MG63 (cell line): ENCODE measurements at regions not wholly inside any gene's neighbourhood (a gene's known extent, or its start where the extent isn't known, plus 50 kb on each side); places are given as distances from the start of the nearest gene placed in this dataset.
A peak's percentile ranks its signal among the peaks of the same experiment; 100 is the strongest.

Source experiments
- DNase-seq: peaks from one replicate; pipeline ENCODE4 v3.0.0-alpha.2; 2020
- H3K27me3 ChIP-seq: fragments of 250-450 bp; sonication (Bioruptor Pico); 2 replicates; pipeline ENCODE4 v1.5.1; 2020; ENCODE audit warnings: mild to moderate bottlenecking, moderate library complexity
- H3K36me3 ChIP-seq: fragments of 250-450 bp; sonication (Bioruptor Pico); 2 replicates; pipeline ENCODE4 v1.5.1; 2020; ENCODE audit warnings: mild to moderate bottlenecking, moderate library complexity
- H3K4me3 ChIP-seq: fragments of 250-450 bp; sonication (Bioruptor Pico); 2 replicates; pipeline ENCODE4 v1.5.1; 2020; ENCODE audit warnings: mild to moderate bottlenecking, moderate library complexity
- H3K9me3 ChIP-seq: fragments of 250-450 bp; sonication (Bioruptor Pico); 2 replicates; pipeline ENCODE4 v1.5.1; 2020; ENCODE audit warnings: mild to moderate bottlenecking, moderate library complexity

DNA sequence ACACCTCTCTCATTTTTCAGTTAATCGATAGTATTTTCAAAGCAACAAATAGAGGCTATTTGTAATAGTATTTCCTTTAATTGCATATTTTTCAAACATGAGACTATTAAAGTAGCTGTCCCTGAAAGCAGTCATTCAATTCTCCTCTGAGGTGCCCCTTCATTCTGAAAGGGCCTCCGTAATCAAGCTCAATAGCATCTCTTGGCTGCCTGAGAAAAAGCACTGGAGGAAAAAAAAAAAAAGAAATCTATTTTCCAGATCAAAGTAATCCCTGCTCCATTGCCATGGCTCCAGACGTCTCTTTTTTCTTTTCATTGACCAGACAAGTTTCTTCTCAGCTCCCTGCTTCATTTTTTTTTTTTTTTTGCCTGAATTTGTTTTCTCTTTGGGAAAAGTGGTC lies 154.5 kb upstream of the BLID start:
- no peaks in the 10 kb centered on the region for H3K36me3 ChIP-seq
- DNase-seq, result no peak
- H3K9me3 ChIP-seq, result no peaks in the 10 kb centered on the region
- no peaks in the 10 kb centered on the region for H3K27me3 ChIP-seq
- no peak overlapping the region for H3K4me3 ChIP-seq

DNA sequence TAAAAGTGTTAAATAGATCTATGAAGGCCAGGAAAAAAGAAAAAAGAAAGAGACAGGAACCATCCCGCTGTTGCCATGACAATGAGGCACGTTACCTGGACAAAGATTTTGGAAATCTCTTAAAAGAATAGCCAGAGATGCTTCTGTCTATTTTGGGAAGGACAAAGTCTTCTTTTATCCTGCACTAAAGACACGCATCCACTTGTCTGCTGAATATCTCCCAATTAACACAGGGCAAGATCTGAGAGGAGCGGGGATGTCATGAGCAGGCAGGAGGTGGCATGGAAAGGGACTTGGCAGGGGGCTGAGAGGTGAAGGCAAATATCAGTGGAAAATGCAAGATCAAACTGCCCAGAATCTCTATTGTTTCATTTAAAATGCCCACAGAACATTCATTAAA lies 153.8 kb upstream of the BLID start:
- no peaks in the 10 kb centered on the region for H3K27me3 ChIP-seq

GRCh38 chr11:122268601-122269130 lies 152.7 kb upstream of the BLID start:
- Histone ChIP-seq H3K9me3 (no peaks in the 10 kb centered on the region; the same call in 1 of the 2 replicates), H3K4me3 (no peak overlapping the region), H3K36me3 (no peaks in the 10 kb centered on the region), H3K27me3 (no peaks in the 10 kb centered on the region)
- no peak for DNase-seq

More for the DNA sequence above, 153.8 kb upstream of the BLID start:
- DNase-seq, result no peak
- no peak overlapping the region for H3K4me3 ChIP-seq
- no peaks in the 10 kb centered on the region for H3K9me3 ChIP-seq
- no peaks in the 10 kb centered on the region for H3K36me3 ChIP-seq

DNA sequence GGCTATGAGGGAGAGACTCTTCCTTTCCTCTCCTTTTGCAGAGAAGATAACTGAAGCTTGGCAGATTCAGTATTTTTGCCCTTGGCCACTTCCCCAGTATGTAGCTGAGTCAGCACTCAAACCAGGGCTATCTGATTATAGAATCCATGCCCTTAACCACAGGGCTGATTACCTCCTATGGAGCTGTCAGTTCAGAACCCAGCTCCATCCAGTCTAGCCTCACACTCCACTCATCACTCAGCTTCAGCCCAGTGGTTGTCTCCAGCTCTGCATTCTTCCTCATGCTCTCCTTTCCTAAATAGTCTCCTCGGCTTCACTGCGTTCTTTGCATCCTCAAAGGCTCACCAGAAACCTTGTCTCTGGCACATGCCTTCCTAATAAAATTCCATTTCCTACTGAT lies 151.6 kb upstream of the BLID start:
- Histone ChIP-seq H3K36me3 (no peaks in the 10 kb centered on the region), H3K27me3 (no peaks in the 10 kb centered on the region), H3K4me3 (no peak overlapping the region), H3K9me3 (no peaks in the 10 kb centered on the region; the same call in 1 of the 2 replicates)
- peak; percentile 87 for DNase-seq

- H3K4me3 ChIP-seq, result no peak overlapping the region
- no peaks in the 10 kb centered on the region for H3K36me3 ChIP-seq
- no peaks in the 10 kb centered on the region for H3K27me3 ChIP-seq
- H3K9me3 ChIP-seq, result peaks cover 6% of the 10 kb centered on the region
- DNase-seq, result no peak
Observed at GRCh38 chr11:122265981-122266380, 150.0 kb upstream of the BLID start.

GRCh38 chr11:122264121-122264520 lies 148.1 kb upstream of the BLID start:
- H3K4me3 ChIP-seq, result no peak overlapping the region
- DNase-seq, result no peak
- H3K36me3 ChIP-seq, result no peaks in the 10 kb centered on the region
- H3K9me3 ChIP-seq, result peaks cover 13% of the 10 kb centered on the region
- no peaks in the 10 kb centered on the region for H3K27me3 ChIP-seq

DNA sequence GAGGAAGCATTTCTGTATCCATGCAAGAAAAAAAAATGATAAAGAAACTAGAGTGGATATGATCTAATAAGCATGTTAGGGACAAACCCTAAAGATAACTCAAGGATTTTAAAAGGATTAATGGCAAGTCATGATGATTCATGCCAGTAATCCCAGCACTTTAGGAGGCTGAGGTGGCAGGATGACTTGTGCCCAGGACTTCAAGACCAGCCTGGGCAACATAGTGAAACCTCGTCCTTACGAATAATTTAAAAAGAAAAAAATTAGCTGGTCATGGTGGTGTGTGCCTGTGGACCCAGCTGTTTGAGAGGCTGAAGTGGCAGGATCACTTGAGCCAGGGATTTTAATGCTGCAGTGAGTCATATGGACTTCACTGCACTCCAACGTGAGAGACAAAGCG lies 145.5 kb upstream of the BLID start:
- Histone ChIP-seq H3K36me3 (no peaks in the 10 kb centered on the region), H3K9me3 (peaks cover 13% of the 10 kb centered on the region), H3K4me3 (no peak overlapping the region), H3K27me3 (no peaks in the 10 kb centered on the region)
- DNase-seq, result peak; percentile 53

DNA sequence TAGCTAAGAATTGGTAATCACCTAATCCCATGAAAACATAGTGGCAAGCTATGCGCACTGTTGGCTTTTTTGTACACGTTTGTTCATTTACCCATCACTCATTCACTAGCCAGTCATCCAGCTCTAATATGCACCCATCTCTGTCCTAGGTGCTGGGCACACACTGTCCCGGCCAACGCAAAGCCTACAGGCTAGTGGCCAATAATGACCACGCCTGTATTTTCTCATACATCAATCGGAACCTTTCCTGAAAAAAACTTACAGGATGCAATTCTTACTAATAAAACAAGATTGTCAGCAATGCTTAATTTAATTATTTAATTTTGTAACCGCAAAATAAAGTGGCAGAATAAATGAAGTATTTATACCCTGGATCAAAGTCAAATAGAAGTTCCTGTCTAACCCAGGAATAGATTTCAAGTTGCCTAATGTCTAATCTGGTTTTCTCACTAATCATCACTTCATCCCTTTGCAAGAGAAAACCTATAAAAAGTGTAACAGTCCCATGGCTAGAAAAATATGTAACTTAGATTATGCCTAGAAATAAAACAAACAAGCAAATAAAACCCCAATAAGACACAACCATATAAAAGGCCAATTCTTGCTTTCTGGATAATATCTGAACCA lies 143.3 kb upstream of the BLID start:
- Histone ChIP-seq H3K4me3 (no peak overlapping the region), H3K9me3 (peaks cover 18% of the 10 kb centered on the region), H3K36me3 (no peaks in the 10 kb centered on the region), H3K27me3 (no peaks in the 10 kb centered on the region)
- DNase-seq, result no peak

- Histone ChIP-seq H3K27me3 (no peaks in the 10 kb centered on the region), H3K36me3 (no peaks in the 10 kb centered on the region), H3K9me3 (peaks cover 18% of the 10 kb centered on the region), H3K4me3 (no peak overlapping the region)
- no peak for DNase-seq
Observed at GRCh38 chr11:122258446-122259194, 142.6 kb upstream of the BLID start.

DNA sequence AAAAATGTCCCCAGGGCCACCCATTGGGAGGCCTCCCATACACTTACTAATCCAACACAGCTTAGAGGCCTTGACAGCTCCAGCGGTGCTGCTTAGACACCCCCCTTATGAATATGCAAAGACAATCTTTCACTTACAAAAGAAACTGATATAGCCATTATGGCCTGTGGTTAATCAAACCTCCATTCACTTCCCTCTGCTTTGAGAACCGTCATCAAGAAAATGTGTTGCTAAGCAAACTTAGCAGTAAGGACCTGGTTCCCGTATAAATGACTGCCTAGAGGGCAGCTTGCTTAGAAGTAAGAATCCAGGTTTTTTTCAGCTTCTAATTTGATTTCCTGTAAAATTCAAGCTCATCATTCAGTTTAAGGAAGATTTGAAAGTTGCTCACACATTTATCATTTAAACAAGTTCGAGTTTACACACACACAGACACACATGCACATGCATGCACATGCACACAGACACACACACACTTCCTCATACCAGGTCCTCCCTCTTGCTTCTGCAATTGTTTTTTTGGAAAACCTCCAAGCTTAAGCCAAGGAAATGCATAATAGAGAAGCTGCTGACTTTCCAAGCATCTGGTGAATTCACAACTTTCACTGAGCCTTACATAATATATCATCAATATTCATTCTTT lies 137.7 kb upstream of the BLID start:
- Histone ChIP-seq H3K4me3 (no peak overlapping the region), H3K27me3 (no peaks in the 10 kb centered on the region), H3K9me3 (peaks cover 5% of the 10 kb centered on the region; the same call in 1 of the 2 replicates), H3K36me3 (no peaks in the 10 kb centered on the region)
- DNase-seq, result no peak

DNA sequence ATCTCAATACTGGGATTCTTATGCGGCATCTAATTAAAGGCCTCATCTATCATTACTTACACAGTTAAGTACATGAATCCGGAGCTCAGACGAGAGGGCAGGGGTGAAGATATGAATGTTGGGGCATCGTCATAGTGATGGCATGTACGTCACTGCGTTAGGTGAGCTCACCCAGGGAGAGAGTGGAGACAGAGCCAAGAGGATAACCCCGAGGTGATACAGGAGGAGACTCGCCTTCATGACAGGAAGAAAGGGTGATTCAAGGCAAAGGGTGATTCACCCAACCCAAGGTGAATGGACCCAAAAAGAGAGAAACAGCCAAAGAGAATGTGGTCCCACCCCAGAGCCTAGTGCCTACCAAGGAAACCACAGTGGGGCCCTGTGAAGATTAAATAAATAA lies 132.9 kb upstream of the BLID start:
- Histone ChIP-seq H3K4me3 (no peak overlapping the region), H3K27me3 (no peaks in the 10 kb centered on the region), H3K36me3 (no peaks in the 10 kb centered on the region), H3K9me3 (no peaks in the 10 kb centered on the region)
- no peak for DNase-seq

DNA sequence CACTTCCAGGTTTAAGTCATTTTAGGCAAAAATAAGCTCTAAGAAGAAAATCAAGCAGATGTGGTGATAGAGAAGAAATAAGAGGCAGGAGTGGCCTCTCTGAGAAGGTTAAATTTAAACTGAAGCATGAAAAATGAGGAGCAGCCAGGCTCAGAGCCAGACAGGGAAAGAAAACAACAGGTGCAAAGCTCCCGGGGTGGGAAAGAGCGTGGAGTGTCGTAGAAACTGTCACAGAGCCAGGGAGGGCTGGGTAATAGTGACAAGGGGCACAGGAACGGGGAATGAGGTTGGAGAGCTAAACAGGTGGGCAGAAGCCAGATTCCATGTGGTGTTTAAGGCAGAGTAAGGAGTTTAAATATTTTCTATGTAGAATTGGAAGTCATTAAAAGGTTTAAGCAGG lies 132.1 kb upstream of the BLID start:
- no peaks in the 10 kb centered on the region for H3K9me3 ChIP-seq
- no peak overlapping the region for H3K4me3 ChIP-seq
- no peaks in the 10 kb centered on the region for H3K36me3 ChIP-seq
- no peak for DNase-seq
- H3K27me3 ChIP-seq, result no peaks in the 10 kb centered on the region

GRCh38 chr11:122246874-122247273 lies 130.9 kb upstream of the BLID start:
- no peak for DNase-seq
- H3K4me3 ChIP-seq, result no peak overlapping the region
- H3K36me3 ChIP-seq, result no peaks in the 10 kb centered on the region

GRCh38 chr11:122242731-122243130 lies 126.7 kb upstream of the BLID start:
- no peak for DNase-seq
- Histone ChIP-seq H3K4me3 (no peak overlapping the region), H3K9me3 (no peaks in the 10 kb centered on the region; the same call in 1 of the 2 replicates), H3K27me3 (no peaks in the 10 kb centered on the region), H3K36me3 (no peaks in the 10 kb centered on the region)

More at GRCh38 chr11:122246874-122247273, 130.9 kb upstream of the BLID start:
- Histone ChIP-seq H3K9me3 (no peaks in the 10 kb centered on the region), H3K27me3 (no peaks in the 10 kb centered on the region)

DNA sequence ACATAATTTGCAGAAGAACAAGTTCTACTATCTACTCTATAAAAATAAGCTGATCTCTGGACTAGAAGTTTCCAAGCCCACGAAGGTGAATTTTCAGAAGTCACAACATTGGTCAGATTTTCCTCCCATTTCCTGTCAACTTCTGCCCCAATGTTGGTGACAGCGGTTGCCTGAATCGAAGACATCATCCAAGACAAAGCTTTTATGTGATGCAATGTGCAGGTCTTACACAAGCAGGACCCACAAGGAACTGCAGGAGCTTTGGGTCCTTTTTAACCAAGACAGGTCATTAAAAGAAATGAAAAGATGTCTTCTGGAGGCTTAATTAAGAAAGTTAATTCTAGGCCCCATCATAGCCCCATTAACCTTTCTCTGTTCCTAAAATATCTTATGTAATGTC lies 125.6 kb upstream of the BLID start:
- H3K9me3 ChIP-seq, result no peaks in the 10 kb centered on the region; the same call in 1 of the 2 replicates
- H3K4me3 ChIP-seq, result no peak overlapping the region
- no peak for DNase-seq
- H3K36me3 ChIP-seq, result no peaks in the 10 kb centered on the region
- no peaks in the 10 kb centered on the region for H3K27me3 ChIP-seq

DNA sequence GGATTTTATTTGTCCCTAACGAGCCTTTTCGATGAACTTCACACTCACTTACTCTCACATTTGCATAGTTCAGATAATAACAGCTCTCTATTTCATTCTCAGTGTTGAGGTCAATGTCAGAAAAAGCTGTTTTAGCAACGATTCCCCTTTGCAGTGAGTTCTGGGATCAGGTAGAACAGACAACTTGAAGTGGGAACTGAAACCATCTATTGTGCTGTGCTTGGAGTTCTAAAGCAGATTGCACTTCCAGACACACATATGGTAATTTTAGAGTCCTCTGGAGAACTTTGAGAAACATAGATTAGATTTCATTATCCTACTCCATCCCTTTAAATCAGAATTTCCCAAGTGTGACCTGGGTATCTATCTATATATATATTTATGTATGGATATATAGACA lies 124.6 kb upstream of the BLID start:
- Histone ChIP-seq H3K9me3 (no peaks in the 10 kb centered on the region; the same call in 1 of the 2 replicates), H3K4me3 (no peak overlapping the region), H3K27me3 (no peaks in the 10 kb centered on the region), H3K36me3 (no peaks in the 10 kb centered on the region)
- DNase-seq, result no peak

- H3K27me3 ChIP-seq, result no peaks in the 10 kb centered on the region
- peak; percentile 95 for DNase-seq
- H3K9me3 ChIP-seq, result no peaks in the 10 kb centered on the region; the same call in 1 of the 2 replicates
- no peaks in the 10 kb centered on the region for H3K36me3 ChIP-seq
- no peak overlapping the region for H3K4me3 ChIP-seq
Observed at GRCh38 chr11:122235615-122236014, 119.6 kb upstream of the BLID start.
